ENCODE measurements at regions not wholly inside any gene's neighbourhood (a gene's known extent, or its start where the extent isn't known, plus 50 kb on each side); places are given as distances from the start of the nearest gene placed in this dataset.
A peak's percentile ranks its signal among the peaks of the same experiment; 100 is the strongest.

DNA sequence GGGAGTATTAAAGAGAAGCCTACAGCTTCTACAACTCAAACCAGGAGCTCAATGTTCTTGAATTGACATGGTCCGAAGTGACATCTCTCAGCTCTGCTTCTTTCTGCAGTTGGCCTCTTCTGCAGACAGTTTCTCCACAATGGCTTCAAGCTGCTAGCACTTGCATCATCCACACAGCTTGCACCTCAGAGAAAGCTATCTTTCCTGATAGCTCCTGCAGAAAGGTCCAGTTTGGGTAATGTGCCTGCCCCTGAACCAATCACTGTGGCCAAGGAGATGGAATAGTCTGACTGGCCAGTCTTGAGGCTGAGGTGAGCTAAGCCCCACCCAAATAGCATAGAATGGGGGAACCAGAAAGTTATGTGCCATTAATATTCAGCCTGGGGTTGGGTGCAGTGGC is 95.8 kb upstream of the ABCA1 start:
- no peak for DNase-seq

DNA sequence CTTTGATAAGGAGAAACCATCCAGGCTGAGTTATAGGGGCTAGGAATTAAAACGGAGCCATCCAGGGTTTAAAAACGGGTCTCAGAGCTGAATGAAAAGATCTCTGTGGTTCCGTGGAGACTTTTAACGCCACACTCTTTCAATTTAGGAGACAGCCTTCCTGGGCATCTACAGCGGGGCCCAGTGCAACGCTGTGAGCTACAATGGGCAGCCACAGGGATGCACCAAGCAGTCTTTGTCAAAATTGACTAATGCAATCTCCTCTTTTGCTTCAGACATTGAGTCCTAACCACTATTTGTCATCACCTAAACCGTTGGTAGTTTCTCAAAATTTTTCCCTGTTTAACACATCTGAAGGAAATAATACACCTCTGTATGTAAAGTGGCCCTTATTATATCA is 96.6 kb upstream of the ABCA1 start:
- no peak for DNase-seq

- no peak for DNase-seq
Observed at GRCh38 chr9:105026451-105026850, 98.5 kb upstream of the ABCA1 start.

DNA sequence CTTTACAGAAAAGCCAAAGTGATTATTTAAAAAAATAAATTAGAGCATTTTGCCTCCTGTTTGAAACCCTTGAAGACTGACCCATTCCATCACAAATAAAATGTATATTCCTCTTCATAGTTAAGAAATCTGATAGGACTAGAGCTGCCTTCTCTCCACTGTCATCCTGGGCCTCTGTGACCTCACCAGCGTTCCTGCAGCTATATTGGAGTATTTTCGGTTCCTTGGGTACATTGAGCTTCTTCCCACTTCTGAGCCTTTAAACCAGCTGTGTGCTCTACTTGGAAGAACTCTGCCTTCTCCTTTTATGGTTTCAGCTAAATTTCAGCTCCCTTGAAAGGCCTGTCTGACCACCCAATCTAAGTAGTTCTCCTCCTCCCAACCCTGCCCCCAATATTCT is 99.1 kb upstream of the ABCA1 start:
- DNase-seq: no peak

DNA sequence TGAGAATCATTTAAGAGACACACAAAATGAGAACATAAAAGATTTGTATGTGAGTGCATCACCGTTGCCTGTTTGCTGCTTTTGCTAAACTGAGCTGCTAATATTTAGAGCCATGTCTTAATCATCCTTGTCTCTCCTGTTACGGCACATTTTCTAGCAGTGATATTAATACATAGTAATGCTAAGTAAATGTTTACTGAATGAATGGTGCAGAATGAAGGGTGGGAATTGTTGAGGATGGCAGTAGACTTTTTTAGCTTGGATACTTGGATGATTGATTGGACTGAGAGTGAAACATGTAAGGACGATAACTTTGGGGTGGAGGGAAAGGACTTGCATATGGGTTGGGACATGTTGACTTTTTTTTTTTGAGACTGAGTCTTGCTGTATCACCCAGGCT is 102.3 kb upstream of the ABCA1 start:
- no peak for DNase-seq

DNA sequence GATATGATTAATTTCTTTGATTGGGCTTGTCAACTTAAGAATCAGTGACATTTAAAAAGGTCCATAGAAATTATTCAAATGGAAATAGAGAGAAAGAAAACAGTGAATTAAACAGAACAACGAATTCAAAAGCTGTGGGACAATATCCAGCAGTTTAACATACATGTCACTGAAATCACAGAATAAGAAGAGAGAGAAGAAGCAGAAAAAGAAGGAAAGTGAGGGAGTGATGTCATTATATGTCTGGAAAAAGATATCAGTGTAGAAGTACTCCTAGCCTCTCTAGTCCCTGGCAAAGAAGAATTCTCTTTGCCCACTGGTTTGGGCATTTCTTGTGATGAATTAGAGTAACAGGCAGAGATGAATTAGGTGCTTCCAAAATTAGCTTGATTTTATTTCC is 109.2 kb upstream of the ABCA1 start:
- no peak for DNase-seq

DNA sequence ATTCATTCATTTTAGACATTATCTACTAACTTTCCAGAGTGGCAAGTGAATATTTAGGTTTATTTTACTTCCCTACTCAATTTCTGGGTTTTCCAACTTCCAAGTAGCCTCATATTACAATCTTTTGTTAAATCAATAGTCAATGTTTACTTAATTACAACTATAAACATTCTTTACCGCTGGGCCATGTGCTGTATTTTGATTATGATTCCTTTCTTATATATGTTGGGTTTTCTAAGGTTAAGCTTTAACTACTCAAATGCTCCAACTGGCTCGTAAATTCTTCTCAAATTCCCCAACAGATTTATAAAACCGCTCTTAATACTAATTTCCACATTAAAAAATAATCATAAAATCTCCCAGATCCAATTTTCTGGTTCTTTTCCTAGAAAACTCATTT is 110.1 kb upstream of the ABCA1 start:
- DNase-seq: no peak

- DNase-seq: no peak
Observed at GRCh38 chr9:105039175-105039799, 111.3 kb upstream of the ABCA1 start.

GRCh38 chr9:105043370-105043936 is 115.5 kb upstream of the ABCA1 start:
- DNase-seq: no peak

DNA sequence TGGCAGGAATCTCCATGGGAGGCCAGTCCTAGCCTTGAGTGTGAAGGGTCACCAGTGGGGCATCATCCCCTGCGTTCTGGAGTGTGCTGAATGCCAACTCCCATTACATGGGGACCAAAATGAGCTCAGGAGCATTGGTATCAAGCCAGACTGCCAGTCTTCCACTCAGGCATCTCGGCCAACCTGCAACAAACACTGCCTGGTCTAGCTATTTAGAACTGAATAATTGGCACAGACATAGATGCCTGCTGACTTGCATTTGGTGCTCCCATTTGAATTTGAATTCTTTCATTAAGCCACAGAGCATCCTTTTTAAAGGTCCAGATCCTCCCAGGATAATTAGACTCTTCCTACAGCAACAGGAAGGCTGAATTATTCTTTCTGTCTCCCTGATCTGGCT is 116.6 kb upstream of the ABCA1 start:
- DNase-seq: no peak

GRCh38 chr9:105046907-105047741 is 119.2 kb upstream of the ABCA1 start:
- DNase-seq: no peak

DNA sequence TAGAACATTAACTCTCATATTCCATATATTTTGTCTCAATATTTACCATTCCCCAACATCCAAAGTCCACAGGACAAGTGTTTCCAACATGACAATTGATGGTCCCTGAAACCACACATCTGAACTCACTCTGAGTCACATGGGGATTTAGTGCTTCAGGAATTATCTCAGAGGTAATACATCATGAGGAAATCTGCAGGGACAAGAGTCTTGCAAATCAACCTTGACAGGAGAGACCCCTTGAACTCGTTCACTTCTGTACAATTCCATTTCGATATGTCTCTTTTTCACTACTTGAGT is 119.7 kb upstream of the ABCA1 start:
- no peak for DNase-seq

GRCh38 chr9:105048331-105048730 is 120.4 kb upstream of the ABCA1 start:
- DNase-seq: no peak

GRCh38 chr9:105050296-105050695 is 122.3 kb upstream of the ABCA1 start:
- DNase-seq: no peak

DNA sequence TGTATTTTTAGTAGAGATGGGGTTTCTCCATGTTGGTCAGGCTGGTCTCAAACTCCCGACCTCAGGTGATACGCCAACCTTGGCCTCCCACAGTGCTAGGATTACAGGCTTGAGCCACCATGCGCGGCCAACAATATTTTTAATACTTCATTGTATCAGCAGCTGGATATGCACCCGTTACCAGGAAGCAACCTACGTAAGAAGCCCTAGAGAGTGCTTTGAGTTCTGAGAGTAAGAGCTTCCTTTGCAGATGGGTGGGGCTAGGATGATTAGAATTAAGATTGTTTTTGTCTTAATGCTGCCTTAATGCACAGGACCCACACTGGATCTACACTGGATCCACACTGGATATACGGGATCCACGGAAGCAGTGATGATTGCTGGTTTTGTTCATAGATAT is 123.9 kb upstream of the ABCA1 start:
- DNase-seq: no peak

GRCh38 chr9:105052346-105052745 is 124.4 kb upstream of the ABCA1 start:
- no peak for DNase-seq

DNA sequence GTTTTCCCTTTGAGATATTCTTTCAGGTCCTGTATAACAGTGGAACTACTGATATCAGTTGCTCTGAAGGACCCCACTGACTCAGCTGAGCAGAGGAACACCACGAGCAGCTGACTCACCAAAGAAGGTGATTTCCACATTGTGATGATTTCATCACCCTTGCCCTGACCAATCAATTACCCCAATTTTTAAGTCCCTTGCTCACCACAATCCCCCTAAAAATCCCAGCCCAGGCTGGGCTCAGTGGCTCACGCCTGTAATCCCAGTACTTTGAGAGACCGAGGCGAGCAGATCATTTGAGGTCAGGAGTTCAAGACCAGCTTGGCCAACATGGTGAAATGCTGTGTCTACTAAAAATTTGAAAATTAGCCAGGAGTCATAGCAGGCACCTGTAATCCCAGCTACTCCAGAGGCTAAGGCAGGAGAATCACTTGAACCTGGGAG is 125.3 kb upstream of the ABCA1 start:
- DNase-seq: no peak

- DNase-seq: no peak
Observed at GRCh38 chr9:105054491-105054890, 126.5 kb upstream of the ABCA1 start.

GRCh38 chr9:105055917-105056316 is 128.0 kb upstream of the ABCA1 start:
- DNase-seq: no peak

DNA sequence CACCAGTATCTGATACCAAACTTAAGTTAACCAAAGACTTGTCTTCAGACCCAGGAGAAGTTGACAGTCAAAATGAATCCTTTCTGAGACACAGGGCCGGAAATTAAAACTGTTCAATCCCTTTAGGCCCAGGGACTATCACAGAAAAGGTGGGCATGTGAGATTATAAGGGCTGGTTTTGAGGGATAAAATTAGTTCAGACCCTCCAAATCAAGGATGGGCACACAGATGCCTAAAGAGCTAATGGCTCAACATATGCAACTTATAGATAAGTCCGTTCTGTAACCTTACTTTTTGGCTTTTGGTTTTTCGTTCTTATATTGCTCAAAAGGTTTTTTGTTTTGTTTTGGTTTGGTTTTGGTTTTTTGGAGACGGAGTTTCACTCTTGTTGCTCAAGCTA is 129.6 kb upstream of the ABCA1 start:
- no peak for DNase-seq

- DNase-seq: no peak
Observed at GRCh38 chr9:105059252-105059651, 131.3 kb upstream of the ABCA1 start.

GRCh38 chr9:105062222-105062855 is 134.4 kb upstream of the ABCA1 start:
- DNase-seq: no peak

GRCh38 chr9:105064248-105065097 is 136.5 kb upstream of the ABCA1 start:
- peak; percentile 89 for DNase-seq

All from hindlimb muscle (tissue), 1 donor.